Neural progenitor cell (in vitro differentiated cells): ENCODE measurements at regions not wholly inside any gene's neighbourhood (a gene's known extent, or its start where the extent isn't known, plus 50 kb on each side); places are given as distances from the start of the nearest gene placed in this dataset.

ENCODE experiments used
- DNase-seq: peaks from one replicate; pipeline ENCODE4 v3.0.0-alpha.2; 2016; ENCODE audit warnings: low spot score
- H2AFZ ChIP-seq: fragments of 200-600 bp; sonication (generic); replicated peaks from 2 replicates; pipeline ENCODE4 v1.6.1; 2016; ENCODE audit warnings: antibody characterized with exemption
- H3F3A ChIP-seq: fragments of 200-600 bp; sonication (generic); 2 replicates; pipeline ENCODE4 v1.6.1; 2016; ENCODE audit warnings: antibody characterized with exemption, low read depth
- H3K27ac ChIP-seq: fragments of 200-600 bp; sonication (generic); 2 replicates; pipeline ENCODE4 v1.5.1; 2016; ENCODE audit warnings: mild to moderate bottlenecking
- H3K27me3 ChIP-seq: fragments of 200-600 bp; sonication (generic); 2 replicates; pipeline ENCODE4 v1.6.1; 2016; ENCODE audit warnings: mild to moderate bottlenecking, moderate library complexity
- H3K36me3 ChIP-seq: fragments of 200-600 bp; sonication (generic); 2 replicates; pipeline ENCODE4 v1.5.1; 2016
- H3K4me1 ChIP-seq: fragments of 200-600 bp; sonication (generic); 2 replicates; pipeline ENCODE4 v1.6.1; 2016; ENCODE audit warnings: mixed run types
- H3K4me2 ChIP-seq: fragments of 200-600 bp; sonication (generic); 2 replicates; pipeline ENCODE4 v1.6.1; 2016
- H3K4me3 ChIP-seq: fragments of 200-600 bp; sonication (generic); 2 replicates; pipeline ENCODE4 v1.5.1; 2016
- H3K79me2 ChIP-seq: fragments of 200-600 bp; sonication (generic); 2 replicates; pipeline ENCODE4 v1.6.1; 2016; ENCODE audit warnings: low read depth
- H3K9ac ChIP-seq: fragments of 200-600 bp; sonication (generic); 2 replicates; pipeline ENCODE4 v1.6.1; 2016
- H3K9me3 ChIP-seq: fragments of 200-600 bp; sonication (generic); 2 replicates; pipeline ENCODE4 v1.5.1; 2016; ENCODE audit warnings: low read depth
- H4K20me1 ChIP-seq: fragments of 200-600 bp; sonication (generic); 2 replicates; pipeline ENCODE4 v1.6.1; 2016; ENCODE audit warnings: low read depth
- H3K27ac Mint-ChIP-seq: 3 replicates; pipeline ENCODE4 v1.8.0; 2021; ENCODE audit warnings: mixed read lengths
- H3K27me3 Mint-ChIP-seq: 2 replicates; pipeline ENCODE4 v1.8.0; 2022; ENCODE audit warnings: low read depth, mild to moderate bottlenecking, inconsistent platforms, moderate library complexity, mixed read lengths; ENCODE audit not compliant: insufficient read depth
- H3K36me3 Mint-ChIP-seq: 3 replicates; pipeline ENCODE4 v1.8.0; 2021; ENCODE audit warnings: mixed read lengths
- H3K4me1 Mint-ChIP-seq: 3 replicates; pipeline ENCODE4 v1.8.0; 2021; ENCODE audit warnings: mixed read lengths
- H3K4me3 Mint-ChIP-seq: 3 replicates; pipeline ENCODE4 v1.8.0; 2021; ENCODE audit warnings: mild to moderate bottlenecking, moderate library complexity, mixed read lengths
- H3K9me3 Mint-ChIP-seq: 3 replicates; pipeline ENCODE4 v1.8.0; 2020; ENCODE audit warnings: mixed read lengths
- CTCF ChIP-seq: fragments of 200-600 bp; sonication (generic); IDR thresholded peaks from 2 replicates; pipeline ENCODE4 v1.5.1; 2017; ENCODE audit warnings: antibody characterized with exemption, mild to moderate bottlenecking
- EZH2 ChIP-seq: fragments of 200-600 bp; sonication (generic); IDR thresholded peaks from 2 replicates; pipeline ENCODE4 v1.6.1; 2017; ENCODE audit warnings: antibody characterized with exemption, mild to moderate bottlenecking, moderate library complexity
- EZH2phosphoT487 ChIP-seq: fragments of 200-600 bp; sonication (generic); IDR thresholded peaks from 2 replicates; pipeline ENCODE4 v1.6.1; 2017; ENCODE audit warnings: antibody characterized with exemption

GRCh38 chr5:175284806-175285205 is 159.2 kb downstream of the DRD1 start:
- no peaks in the 10 kb centered on the region for H4K20me1 ChIP-seq
- H3K4me3 Mint-ChIP-seq: no peak overlapping the region
- no peak for DNase-seq
- H3K4me3 ChIP-seq: no peak overlapping the region
- H3K4me1 Mint-ChIP-seq: peaks cover 2% of the 10 kb centered on the region
- no peak overlapping the region for H3K27ac ChIP-seq
- H3K27me3 Mint-ChIP-seq: no peaks in the 10 kb centered on the region
- no peak overlapping the region for H3K9ac ChIP-seq
- peaks cover 2% of the 10 kb centered on the region for H3K9me3 Mint-ChIP-seq
- H3F3A ChIP-seq: no peaks in the 10 kb centered on the region
- H3K4me1 ChIP-seq: no peaks in the 10 kb centered on the region
- no peaks in the 10 kb centered on the region for H3K36me3 ChIP-seq
- H3K4me2 ChIP-seq: no peak overlapping the region
- no peaks in the 10 kb centered on the region for H3K27me3 ChIP-seq
- no peaks in the 10 kb centered on the region for H3K9me3 ChIP-seq
- TF ChIP-seq EZH2phosphoT487 (no peak), CTCF (no peak), EZH2 (no peak)
- no peak overlapping the region for H3K27ac Mint-ChIP-seq
- no peaks in the 10 kb centered on the region for H3K79me2 ChIP-seq
- no peaks in the 10 kb centered on the region for H3K36me3 Mint-ChIP-seq
- H2AFZ ChIP-seq: no peak overlapping the region

- no peak for DNase-seq
Observed at GRCh38 chr5:175282611-175283225, 161.3 kb downstream of the DRD1 start.

GRCh38 chr5:175281714-175282113 is 162.3 kb downstream of the DRD1 start:
- Histone ChIP-seq H3K79me2 (no peaks in the 10 kb centered on the region), H3F3A (no peaks in the 10 kb centered on the region), H3K27me3 (no peaks in the 10 kb centered on the region), H3K27ac (no peak overlapping the region), H3K4me3 (no peak overlapping the region), H3K9me3 (no peaks in the 10 kb centered on the region), H4K20me1 (no peaks in the 10 kb centered on the region), H3K36me3 (no peaks in the 10 kb centered on the region), H3K4me1 (no peaks in the 10 kb centered on the region), H2AFZ (no peak overlapping the region), H3K4me2 (no peak overlapping the region), H3K9ac (no peak overlapping the region)
- Mint-ChIP-seq H3K4me3 (no peak overlapping the region), H3K4me1 (no peaks in the 10 kb centered on the region), H3K27me3 (no peaks in the 10 kb centered on the region), H3K36me3 (no peaks in the 10 kb centered on the region), H3K9me3 (no peaks in the 10 kb centered on the region), H3K27ac (no peak overlapping the region)
- no peak for TF ChIP-seq CTCF
- TF ChIP-seq EZH2: no peak
- no peak for TF ChIP-seq EZH2phosphoT487
- DNase-seq: no peak

More at GRCh38 chr5:175282611-175283225, 161.3 kb downstream of the DRD1 start:
- H3K27ac ChIP-seq: no peak overlapping the region
- H2AFZ ChIP-seq: no peak overlapping the region
- H3K4me1 Mint-ChIP-seq: no peaks in the 10 kb centered on the region
- no peak overlapping the region for H3K4me2 ChIP-seq
- no peaks in the 10 kb centered on the region for H3K36me3 Mint-ChIP-seq
- no peaks in the 10 kb centered on the region for H3F3A ChIP-seq
- no peaks in the 10 kb centered on the region for H3K36me3 ChIP-seq
- no peaks in the 10 kb centered on the region for H4K20me1 ChIP-seq
- no peaks in the 10 kb centered on the region for H3K79me2 ChIP-seq
- H3K4me3 Mint-ChIP-seq: no peak overlapping the region
- H3K27me3 Mint-ChIP-seq: no peaks in the 10 kb centered on the region
- no peak overlapping the region for H3K4me3 ChIP-seq
- H3K27me3 ChIP-seq: no peaks in the 10 kb centered on the region
- TF ChIP-seq EZH2: no peak
- no peak for TF ChIP-seq CTCF
- no peak for TF ChIP-seq EZH2phosphoT487
- no peak overlapping the region for H3K9ac ChIP-seq
- H3K4me1 ChIP-seq: no peaks in the 10 kb centered on the region
- no peak overlapping the region for H3K27ac Mint-ChIP-seq
- H3K9me3 ChIP-seq: no peaks in the 10 kb centered on the region
- peaks cover 2% of the 10 kb centered on the region for H3K9me3 Mint-ChIP-seq
